NCI-H2107 treated with DMSO at 0.1 percent for 48 hours (cell line): ENCODE measurements at regions not wholly inside any gene's neighbourhood (a gene's known extent, or its start where the extent isn't known, plus 50 kb on each side); places are given as distances from the start of the nearest gene placed in this dataset.
"Not testable (repeated sequence)": the region's sequence is repeated elsewhere in the genome, so short reads cannot be mapped to it uniquely, and the experiment has no call there.

Source experiments
- DNase-seq: peaks from one replicate; lab custom pipeline; 2025; ENCODE audit not compliant: unreplicated experiment; lab: John Stamatoyannopoulos, UW

GRCh38 chr4:128649575-128650205 is 159.8 kb upstream of the JADE1 start:
- no peak for DNase-seq

- DNase-seq, result no peak
These were observed 160.3 kb upstream of the JADE1 start for GRCh38 chr4:128649161-128649560.

DNA sequence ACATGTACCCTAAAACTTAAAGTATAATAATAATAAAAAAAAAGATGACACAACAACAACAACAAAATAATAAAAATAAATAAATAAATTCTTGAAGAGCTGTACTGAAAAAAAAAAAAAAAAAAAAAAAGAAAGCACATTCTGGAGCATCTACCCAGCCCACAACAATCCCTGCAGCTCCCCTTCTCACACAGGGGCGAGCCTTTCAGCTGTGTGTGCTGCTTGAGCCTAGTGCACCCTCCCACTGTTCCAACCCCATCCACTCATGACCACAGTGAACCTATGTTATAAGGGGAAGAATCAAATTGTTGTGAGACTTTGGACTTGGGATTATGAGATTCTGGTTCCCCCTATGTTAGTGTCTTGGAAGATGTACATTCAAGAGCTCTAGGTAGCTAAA is 161.5 kb upstream of the JADE1 start:
- DNase-seq, result no peak

- not testable (repeated sequence) for DNase-seq
These were observed 162.6 kb upstream of the JADE1 start for GRCh38 chr4:128646893-128647292.

- DNase-seq, result not testable (repeated sequence)
These were observed 164.5 kb upstream of the JADE1 start for GRCh38 chr4:128644693-128645654.

GRCh38 chr4:128644107-128644506 is 165.4 kb upstream of the JADE1 start:
- DNase-seq, result not testable (repeated sequence)

DNA sequence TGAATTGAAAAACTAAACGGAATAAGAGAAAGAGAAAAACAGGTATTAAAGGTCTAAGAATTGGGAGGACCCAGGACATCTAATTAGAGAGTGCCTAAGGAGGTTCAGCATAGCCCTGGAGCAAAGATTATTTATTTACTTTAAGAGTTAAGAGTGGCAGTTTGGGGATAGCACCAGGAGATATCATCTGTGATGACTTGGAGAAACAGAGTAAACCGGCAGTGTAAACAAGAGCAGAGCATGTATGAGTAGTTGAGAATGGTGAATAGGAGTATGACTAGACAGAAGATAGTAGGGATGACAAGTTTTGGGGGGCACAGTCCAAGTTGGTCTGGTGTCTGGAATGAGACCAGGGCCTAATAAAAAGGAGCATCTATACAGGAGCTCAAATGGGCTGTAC is 167.9 kb upstream of the JADE1 start:
- not testable (repeated sequence) for DNase-seq

DNA sequence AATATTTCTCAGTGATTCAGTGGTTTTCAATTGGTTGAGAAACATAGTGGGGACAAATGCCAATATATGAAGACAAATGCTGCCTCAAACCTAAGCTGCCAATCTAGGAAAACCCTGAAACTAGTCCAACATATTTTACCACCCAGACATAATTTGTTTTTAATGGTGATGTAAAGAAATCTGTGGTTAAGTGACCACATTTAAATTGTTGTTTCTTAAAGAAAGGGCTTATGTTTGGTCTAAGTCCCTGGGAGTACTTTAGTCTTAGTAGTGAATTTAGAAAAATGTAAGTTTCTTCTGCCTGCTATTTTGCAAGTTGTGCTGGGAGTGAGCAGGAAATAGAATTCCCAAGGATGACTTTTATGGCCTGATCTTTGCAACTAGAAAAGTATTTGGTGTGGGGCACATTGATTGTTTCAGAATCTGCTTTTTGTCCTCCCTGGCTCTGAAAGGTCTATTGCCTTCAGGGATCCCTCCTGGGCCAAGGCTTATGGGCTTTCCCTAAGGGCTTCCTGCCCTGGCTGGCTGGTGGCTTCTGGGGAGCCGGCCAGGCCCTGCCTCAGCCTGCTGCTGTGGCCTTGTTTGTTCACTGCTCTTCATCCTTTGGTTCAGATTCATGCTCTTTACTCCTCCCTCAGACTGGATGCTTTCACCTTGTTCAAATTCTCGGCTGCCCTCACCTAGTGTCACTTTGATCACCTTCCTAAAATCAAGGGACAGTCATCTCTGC is 169.8 kb upstream of the JADE1 start:
- DNase-seq, result no peak

GRCh38 chr4:128636906-128637305 is 172.6 kb upstream of the JADE1 start:
- no peak for DNase-seq

DNA sequence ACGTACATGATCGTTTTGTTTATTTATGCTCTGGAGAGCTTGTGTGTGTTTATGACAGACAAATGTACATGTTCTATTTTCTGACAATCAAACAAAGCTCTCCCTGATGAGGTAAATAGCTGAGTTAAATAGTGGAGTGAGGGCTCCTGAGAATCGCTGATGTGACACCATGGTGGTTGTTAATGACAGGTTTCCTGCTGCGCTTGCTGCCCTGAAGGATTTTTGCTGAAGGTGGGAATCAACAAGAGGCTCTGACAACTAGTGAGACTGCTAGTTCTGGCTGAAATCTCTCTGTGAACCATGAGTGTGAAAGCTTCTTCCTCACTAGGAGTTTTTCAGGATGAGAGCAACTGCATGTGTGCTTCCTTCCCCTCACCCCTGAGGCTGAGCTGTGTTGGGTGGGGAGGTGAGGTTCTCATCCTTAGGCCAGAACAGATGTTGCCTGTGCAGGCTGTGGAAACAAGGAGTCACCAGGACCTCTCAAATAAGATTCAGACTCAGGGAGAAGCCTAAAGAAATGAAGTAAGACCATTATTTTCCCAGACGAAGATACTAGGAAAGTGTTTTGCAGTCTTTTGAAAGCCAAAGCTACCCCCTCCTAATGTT is 173.4 kb upstream of the JADE1 start:
- DNase-seq, result peak; percentile 76

GRCh38 chr4:128635141-128635954 is 174.2 kb upstream of the JADE1 start:
- DNase-seq, result peak; percentile 76

- DNase-seq, result no peak
These were observed 176.4 kb upstream of the JADE1 start for GRCh38 chr4:128633067-128633466.

- no peak for DNase-seq
These were observed 178.6 kb upstream of the JADE1 start for GRCh38 chr4:128630871-128631270.

- no peak for DNase-seq
These were observed 185.8 kb upstream of the JADE1 start for GRCh38 chr4:128623508-128624215.

GRCh38 chr4:128620279-128620965 is 189.1 kb upstream of the JADE1 start:
- not testable (repeated sequence) for DNase-seq

DNA sequence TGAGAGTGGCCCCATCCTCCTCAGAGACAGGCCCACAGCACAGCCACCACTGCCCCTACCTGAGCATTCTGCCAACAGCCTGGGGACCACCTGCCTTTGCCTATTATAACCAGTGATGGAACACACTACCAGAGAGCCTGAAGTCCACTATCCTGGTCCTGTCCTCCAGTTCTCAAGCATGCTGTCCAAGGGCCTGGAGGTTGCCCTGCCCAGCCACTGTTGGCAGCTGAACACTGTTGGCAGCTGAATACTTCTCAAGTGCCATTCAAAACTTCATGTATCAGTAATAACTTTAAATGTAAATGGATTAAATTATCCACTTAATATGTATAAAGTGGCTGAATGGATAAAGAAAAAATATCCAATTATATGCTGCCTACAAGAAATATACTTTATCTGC is 194.3 kb upstream of the JADE1 start:
- no peak for DNase-seq

DNA sequence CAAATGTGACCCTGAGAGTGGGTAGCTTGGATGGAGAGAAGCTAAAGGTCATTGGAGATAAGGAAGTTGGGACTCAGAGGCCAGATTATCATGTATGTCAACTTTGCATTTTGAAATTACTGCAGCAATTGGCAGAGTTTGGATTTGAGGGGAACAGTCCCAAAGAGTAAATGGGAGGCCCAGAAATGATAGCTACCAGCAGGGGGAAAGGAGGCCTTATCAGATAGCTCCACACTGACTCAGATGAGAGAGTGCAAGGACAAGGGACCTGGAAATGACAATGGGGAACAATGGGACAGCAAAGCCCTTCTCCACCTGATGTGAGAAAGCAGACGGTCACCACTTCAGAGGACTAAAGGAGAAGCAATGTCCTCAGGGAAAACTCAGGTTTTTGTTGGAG is 201.5 kb upstream of the JADE1 start:
- DNase-seq, result no peak

DNA sequence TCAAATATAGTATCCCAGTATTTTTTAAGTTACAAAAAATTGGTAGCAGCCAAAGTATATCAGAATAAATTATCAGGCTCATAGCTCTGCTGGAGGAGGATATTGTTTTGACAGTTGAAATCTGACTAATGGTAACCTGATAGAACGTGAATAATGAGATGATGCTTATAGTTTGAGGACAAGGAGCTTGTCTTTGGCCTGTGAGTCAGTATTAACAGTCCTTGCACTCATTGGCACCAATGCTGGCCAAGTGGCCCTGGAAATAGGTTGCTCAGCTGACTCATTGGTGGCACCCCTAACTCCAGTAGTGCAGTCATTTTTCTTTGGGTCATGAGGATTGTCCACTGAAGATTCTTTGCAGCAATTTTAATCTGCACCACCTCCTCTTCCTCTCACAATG is 203.3 kb upstream of the JADE1 start:
- no peak for DNase-seq

DNA sequence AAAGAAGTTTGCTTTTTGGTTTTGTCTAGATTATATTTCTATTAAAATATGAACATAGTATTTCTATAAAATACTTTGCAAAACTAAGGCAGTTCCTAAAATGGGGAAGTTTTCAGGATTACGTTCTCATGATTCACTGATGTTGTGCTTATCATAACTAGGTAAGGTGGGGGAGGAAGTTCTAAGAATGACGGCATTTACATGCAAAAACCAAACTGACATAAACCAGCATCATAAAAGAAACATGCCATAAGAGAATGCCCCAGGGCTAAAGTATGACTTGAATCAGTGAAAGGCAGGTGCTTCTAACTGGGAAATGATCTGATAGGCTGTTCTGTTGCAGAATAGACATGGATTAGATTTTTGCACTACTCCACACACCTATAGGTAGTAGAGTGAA is 204.7 kb upstream of the JADE1 start:
- no peak for DNase-seq
